ENCODE measurements at regions not wholly inside any gene's neighbourhood (a gene's known extent, or its start where the extent isn't known, plus 50 kb on each side); places are given as distances from the start of the nearest gene placed in this dataset.

DNA sequence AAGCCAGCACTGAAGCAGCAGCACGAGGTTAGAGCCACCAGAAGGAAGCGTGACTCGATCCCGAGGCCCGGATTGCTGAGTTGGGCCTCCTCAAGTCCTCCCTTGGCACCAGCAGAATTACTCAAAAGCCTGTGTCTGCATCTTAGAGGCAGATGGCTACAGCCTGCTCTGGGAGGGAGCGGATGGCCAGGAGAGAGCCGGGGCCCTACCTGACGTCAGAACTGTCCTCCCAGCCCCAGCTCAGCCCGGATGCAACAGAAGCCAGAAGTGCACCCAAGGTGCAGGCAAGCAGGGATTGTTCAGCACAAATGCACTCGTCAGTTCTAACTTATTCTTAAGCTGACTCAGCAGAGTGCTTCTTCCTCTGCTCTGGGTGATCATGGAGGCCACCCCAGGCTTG lies 155.5 kb upstream of the RPS6KA2 start:
- TF ChIP-seq, protein P1, sequence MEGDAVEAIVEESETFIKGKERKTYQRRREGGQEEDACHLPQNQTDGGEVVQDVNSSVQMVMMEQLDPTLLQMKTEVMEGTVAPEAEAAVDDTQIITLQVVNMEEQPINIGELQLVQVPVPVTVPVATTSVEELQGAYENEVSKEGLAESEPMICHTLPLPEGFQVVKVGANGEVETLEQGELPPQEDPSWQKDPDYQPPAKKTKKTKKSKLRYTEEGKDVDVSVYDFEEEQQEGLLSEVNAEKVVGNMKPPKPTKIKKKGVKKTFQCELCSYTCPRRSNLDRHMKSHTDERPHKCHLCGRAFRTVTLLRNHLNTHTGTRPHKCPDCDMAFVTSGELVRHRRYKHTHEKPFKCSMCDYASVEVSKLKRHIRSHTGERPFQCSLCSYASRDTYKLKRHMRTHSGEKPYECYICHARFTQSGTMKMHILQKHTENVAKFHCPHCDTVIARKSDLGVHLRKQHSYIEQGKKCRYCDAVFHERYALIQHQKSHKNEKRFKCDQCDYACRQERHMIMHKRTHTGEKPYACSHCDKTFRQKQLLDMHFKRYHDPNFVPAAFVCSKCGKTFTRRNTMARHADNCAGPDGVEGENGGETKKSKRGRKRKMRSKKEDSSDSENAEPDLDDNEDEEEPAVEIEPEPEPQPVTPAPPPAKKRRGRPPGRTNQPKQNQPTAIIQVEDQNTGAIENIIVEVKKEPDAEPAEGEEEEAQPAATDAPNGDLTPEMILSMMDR (tag by site-specific recombination; IDR thresholded peaks at IDR 0.05): no peak
- TF ChIP-seq, protein P2, sequence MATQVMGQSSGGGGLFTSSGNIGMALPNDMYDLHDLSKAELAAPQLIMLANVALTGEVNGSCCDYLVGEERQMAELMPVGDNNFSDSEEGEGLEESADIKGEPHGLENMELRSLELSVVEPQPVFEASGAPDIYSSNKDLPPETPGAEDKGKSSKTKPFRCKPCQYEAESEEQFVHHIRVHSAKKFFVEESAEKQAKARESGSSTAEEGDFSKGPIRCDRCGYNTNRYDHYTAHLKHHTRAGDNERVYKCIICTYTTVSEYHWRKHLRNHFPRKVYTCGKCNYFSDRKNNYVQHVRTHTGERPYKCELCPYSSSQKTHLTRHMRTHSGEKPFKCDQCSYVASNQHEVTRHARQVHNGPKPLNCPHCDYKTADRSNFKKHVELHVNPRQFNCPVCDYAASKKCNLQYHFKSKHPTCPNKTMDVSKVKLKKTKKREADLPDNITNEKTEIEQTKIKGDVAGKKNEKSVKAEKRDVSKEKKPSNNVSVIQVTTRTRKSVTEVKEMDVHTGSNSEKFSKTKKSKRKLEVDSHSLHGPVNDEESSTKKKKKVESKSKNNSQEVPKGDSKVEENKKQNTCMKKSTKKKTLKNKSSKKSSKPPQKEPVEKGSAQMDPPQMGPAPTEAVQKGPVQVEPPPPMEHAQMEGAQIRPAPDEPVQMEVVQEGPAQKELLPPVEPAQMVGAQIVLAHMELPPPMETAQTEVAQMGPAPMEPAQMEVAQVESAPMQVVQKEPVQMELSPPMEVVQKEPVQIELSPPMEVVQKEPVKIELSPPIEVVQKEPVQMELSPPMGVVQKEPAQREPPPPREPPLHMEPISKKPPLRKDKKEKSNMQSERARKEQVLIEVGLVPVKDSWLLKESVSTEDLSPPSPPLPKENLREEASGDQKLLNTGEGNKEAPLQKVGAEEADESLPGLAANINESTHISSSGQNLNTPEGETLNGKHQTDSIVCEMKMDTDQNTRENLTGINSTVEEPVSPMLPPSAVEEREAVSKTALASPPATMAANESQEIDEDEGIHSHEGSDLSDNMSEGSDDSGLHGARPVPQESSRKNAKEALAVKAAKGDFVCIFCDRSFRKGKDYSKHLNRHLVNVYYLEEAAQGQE (tag by site-specific recombination; IDR thresholded peaks at IDR 0.05): no peak

All from HEK293 (cell line).